Activated CD8-positive, alpha-beta T cell treated with anti-CD3 and anti-CD28 coated beads for 36 hours (primary cell): ENCODE measurements at regions not wholly inside any gene's neighbourhood (a gene's known extent, or its start where the extent isn't known, plus 50 kb on each side); places are given as distances from the start of the nearest gene placed in this dataset.

Experiments used
- ATAC-seq: fragments of 200-7000 bp; cut with Tn5 transposase; one replicate; pipeline ENCODE4 v1.10.0; 2021; ENCODE audit warnings: mild to moderate bottlenecking, moderate library complexity
- CTCF ChIA-PET: fragments of 350-600 bp; sonication (Branson Sonifier 250); formaldehyde crosslinking; loops from one replicate; lab custom pipeline; 2021; ENCODE audit warnings: antibody characterized with exemption; lab: Charles Lee
- POLR2A ChIA-PET: fragments of 350-600 bp; sonication (Branson Sonifier 250); formaldehyde crosslinking; loops from one replicate; lab custom pipeline; 2021; ENCODE audit warnings: antibody characterized with exemption; lab: Charles Lee
- DNase-seq: peaks from one replicate; pipeline ENCODE4 v3.0.0-alpha.2; 2020
- H3K27ac Mint-ChIP-seq: one replicate; pipeline ENCODE4 v1.8.0; 2021; ENCODE audit warnings: mild to moderate bottlenecking, mixed read lengths
- H3K27me3 Mint-ChIP-seq: one replicate; pipeline ENCODE4 v1.8.0; 2021; ENCODE audit warnings: mixed read lengths
- H3K36me3 Mint-ChIP-seq: one replicate; pipeline ENCODE4 v1.8.0; 2021; ENCODE audit warnings: low read depth, mixed read lengths
- H3K4me1 Mint-ChIP-seq: one replicate; pipeline ENCODE4 v1.8.0; 2021; ENCODE audit warnings: low read depth, mixed read lengths
- H3K4me3 Mint-ChIP-seq: one replicate; pipeline ENCODE4 v1.8.0; 2021; ENCODE audit warnings: mild to moderate bottlenecking, moderate library complexity, mixed read lengths
- H3K9me3 Mint-ChIP-seq: one replicate; pipeline ENCODE4 v1.8.0; 2021; ENCODE audit warnings: mixed read lengths
- CTCF ChIP-seq: fragments of 200-600 bp; IDR thresholded peaks from one replicate; pipeline ENCODE4 v1.8.0; 2022; ENCODE audit warnings: antibody characterized with exemption, mild to moderate bottlenecking
- intact Hi-C: fragments of 100-400 bp; cut with micrococcal nuclease; formaldehyde crosslinking; loops from one replicate; pipeline ENCODE4 v1.10.0; 2022

DNA sequence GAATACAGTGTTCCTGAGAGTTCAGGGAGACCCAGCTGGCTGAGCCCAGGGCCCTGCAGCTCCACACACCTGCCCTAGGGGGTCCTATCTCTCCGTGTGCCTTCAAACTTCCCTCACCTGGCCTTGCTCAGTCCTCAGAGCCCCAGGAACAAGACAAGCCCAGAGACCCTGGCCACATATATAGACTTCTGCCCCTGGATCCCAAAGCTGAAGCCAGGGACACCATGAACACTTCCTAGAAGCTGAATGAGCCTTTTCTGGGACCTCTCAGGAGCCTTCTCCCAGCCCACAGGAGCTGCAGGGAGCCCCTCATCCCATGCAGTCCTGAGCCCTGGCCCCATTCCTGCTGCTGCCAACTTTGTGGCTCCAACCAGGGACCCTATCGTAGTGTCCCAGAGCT is 190.5 kb downstream of the DICER1 start:
- Mint-ChIP-seq H3K4me3 (no peak overlapping the region), H3K36me3 (no peaks in the 10 kb centered on the region), H3K27ac (no peak overlapping the region), H3K9me3 (no peaks in the 10 kb centered on the region), H3K27me3 (peaks cover 10% of the 10 kb centered on the region), H3K4me1 (no peaks in the 10 kb centered on the region)
- intact Hi-C loops, result no loop called here
- ChIA-PET CTCF (no interaction called here), POLR2A (no interaction called here)
- no peak for TF ChIP-seq CTCF
- DNase-seq, result no peak
- ATAC-seq, result no peak

DNA sequence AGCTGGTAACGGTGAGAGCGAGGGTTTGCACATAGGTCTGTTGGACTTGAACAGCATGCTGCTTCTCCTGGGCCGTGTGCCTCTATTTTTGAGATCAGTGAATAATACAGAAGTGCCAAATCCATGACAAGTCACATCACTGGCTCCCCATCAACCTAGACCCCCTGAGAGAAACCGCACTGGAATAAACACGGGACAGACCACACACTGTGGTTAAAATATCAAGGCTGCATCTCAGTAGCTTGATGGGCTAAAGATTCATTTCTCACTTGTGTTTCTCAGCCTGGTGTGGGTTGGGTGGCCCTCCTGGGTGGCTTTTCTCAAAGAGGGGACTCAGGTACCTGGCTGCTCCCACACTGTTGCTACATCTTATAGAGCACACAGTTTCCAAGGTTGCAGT is 191.0 kb downstream of the DICER1 start:
- ATAC-seq (no peak), DNase-seq (no peak)
- Mint-ChIP-seq H3K27me3 (peaks cover 7% of the 10 kb centered on the region), H3K4me3 (no peak overlapping the region), H3K9me3 (no peaks in the 10 kb centered on the region), H3K4me1 (no peaks in the 10 kb centered on the region), H3K27ac (no peak overlapping the region), H3K36me3 (no peaks in the 10 kb centered on the region)
- intact Hi-C loops, result no loop called here
- CTCF ChIA-PET, result no interaction called here
- POLR2A ChIA-PET, result interaction anchor here (1.2 kb wide), 1 partner anchor 54 kb away, joined by 3 read pairs; no protein-coding TSS in a partner anchor
- TF ChIP-seq CTCF, result no peak

- Mint-ChIP-seq H3K9me3 (no peaks in the 10 kb centered on the region), H3K36me3 (no peaks in the 10 kb centered on the region), H3K27me3 (peaks cover 7% of the 10 kb centered on the region), H3K27ac (no peak overlapping the region), H3K4me1 (no peaks in the 10 kb centered on the region), H3K4me3 (no peak overlapping the region)
- ChIA-PET POLR2A (interaction anchor here (1.2 kb wide), 1 partner anchor 54 kb away, joined by 3 read pairs; no protein-coding TSS in a partner anchor), CTCF (no interaction called here)
- DNase-seq, result no peak
- intact Hi-C loops, result no loop called here
- no peak for ATAC-seq
- TF ChIP-seq CTCF, result no peak
Measured at GRCh38 chr14:94965551-94966313, 191.6 kb downstream of the DICER1 start.

DNA sequence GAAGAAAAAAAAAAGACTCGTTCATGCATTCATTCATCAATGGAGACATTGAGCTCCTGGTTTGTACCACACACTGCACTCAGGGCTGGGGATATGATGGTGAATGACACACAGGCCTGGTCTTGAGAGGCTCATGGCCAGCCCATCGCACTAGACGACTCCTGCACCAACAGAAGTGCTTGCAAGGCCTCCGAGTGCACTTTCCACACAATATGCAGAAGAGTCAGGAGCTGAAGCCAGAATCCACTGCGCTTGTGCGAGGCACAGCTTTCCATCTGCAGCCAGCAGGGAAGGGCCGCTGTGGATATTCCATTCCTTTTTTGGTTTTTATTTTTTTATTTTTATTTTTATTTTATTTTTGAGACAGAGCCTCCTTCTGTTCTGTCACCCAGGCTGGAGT is 192.4 kb downstream of the DICER1 start:
- CTCF ChIA-PET, result no interaction called here
- Mint-ChIP-seq H3K36me3 (no peaks in the 10 kb centered on the region), H3K27me3 (peaks cover 8% of the 10 kb centered on the region), H3K9me3 (no peaks in the 10 kb centered on the region), H3K4me3 (no peak overlapping the region), H3K27ac (no peak overlapping the region), H3K4me1 (no peaks in the 10 kb centered on the region)
- intact Hi-C loops, result no loop called here
- no peak for TF ChIP-seq CTCF
- ATAC-seq, result no peak
- POLR2A ChIA-PET, result no interaction called here
- no peak for DNase-seq

DNA sequence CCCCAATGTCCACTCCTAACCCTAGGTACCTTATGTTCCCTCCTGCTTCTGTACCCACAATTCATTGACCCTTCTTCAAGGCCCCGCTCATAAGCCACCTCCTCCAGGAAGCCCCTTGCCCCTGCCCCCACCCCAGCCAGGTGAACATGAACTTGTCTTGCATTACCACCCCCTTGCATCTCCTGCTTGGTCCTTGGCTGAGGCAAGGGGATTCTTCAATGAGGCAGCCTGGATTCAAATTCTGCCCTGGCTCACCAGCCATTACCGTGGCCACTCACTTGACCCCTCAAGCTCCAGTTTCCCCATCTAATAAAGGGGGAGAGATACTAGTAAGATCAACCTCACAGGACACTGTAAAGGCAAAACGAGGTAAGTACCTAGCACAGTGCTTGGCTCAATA is 193.1 kb downstream of the DICER1 start:
- Mint-ChIP-seq H3K27me3 (peaks cover 8% of the 10 kb centered on the region), H3K27ac (no peak overlapping the region), H3K9me3 (no peaks in the 10 kb centered on the region), H3K4me3 (no peak overlapping the region), H3K4me1 (no peaks in the 10 kb centered on the region), H3K36me3 (no peaks in the 10 kb centered on the region)
- ATAC-seq (no peak), DNase-seq (no peak)
- intact Hi-C loops, result no loop called here
- ChIA-PET CTCF (no interaction called here), POLR2A (no interaction called here)
- TF ChIP-seq CTCF, result no peak
